ENCODE measurements at regions not wholly inside any gene's neighbourhood (a gene's known extent, or its start where the extent isn't known, plus 50 kb on each side); places are given as distances from the start of the nearest gene placed in this dataset.

- no peak overlapping the region for H3K4me2 ChIP-seq (ENCODE audit: insufficient read depth in 1 of 2, low read depth in 2 of 2, low read length in 2 of 2)
Measured at GRCh38 chr11:39628311-39628710, 1831.1 kb downstream of the LRRC4C start.

More at GRCh38 chr11:39628311-39628710, 1831.1 kb downstream of the LRRC4C start:
- 96% methylated on average over 2 of the region's 2 CpGs; no CpG with 5 or more reads in 1 of the 2 experiments for WGBS, 2 experiments (ENCODE audit: extremely low coverage in 1 of 2, insufficient coverage in 1 of 2, insufficient read length in 1 of 2, insufficient replicate concordance in 2 of 2, low coverage in 1 of 2, low lambda C conversion rate in 2 of 2, missing lambda C conversion rate in 1 of 2)
- Histone ChIP-seq H3K79me1 (ENCODE audit: low read depth, low read length) (no peaks in the 10 kb centered on the region), H3K27me3 (replicated peaks in 1 of 4; ENCODE audit: control insufficient read depth in 3 of 4, extremely low read depth in 1 of 4, insufficient read depth in 3 of 4, low read length in 3 of 4) (no peaks in the 10 kb centered on the region), H3K23me2 (ENCODE audit: low read depth, low read length) (no peaks in the 10 kb centered on the region), H4K91ac (replicated peaks; ENCODE audit: insufficient read length, low read length) (no peak overlapping the region), H3K9me3 (ENCODE audit: insufficient read depth in 2 of 2, low read depth in 1 of 2, low read length in 1 of 2) (no peaks in the 10 kb centered on the region), H3K4me1 (replicated peaks in 1 of 4; ENCODE audit: control insufficient read depth in 3 of 4, insufficient read depth in 4 of 4, low read length in 3 of 4) (no peaks in the 10 kb centered on the region), H3K79me2 (ENCODE audit: control insufficient read depth in 1 of 2, insufficient read depth in 2 of 2, low read length in 2 of 2) (no peaks in the 10 kb centered on the region), H3K36me3 (ENCODE audit: control insufficient read depth in 2 of 4, insufficient read depth in 4 of 4, low read length in 3 of 4) (no peaks in the 10 kb centered on the region), H3K27ac (ENCODE audit: low read depth, low read length) (no peak overlapping the region), H3K56ac (replicated peaks; ENCODE audit: insufficient read length, low read depth, low read length) (no peak overlapping the region), H3K4me3 (ENCODE audit: extremely low read depth in 1 of 4, insufficient read depth in 2 of 4, low read depth in 3 of 4, low read length in 4 of 4) (no peak overlapping the region), H3K23ac (ENCODE audit: insufficient read length) (no peak overlapping the region), H2AK5ac (ENCODE audit: low read depth, low read length) (no peak overlapping the region), H4K5ac (ENCODE audit: insufficient read length, low read depth, low read length) (no peak overlapping the region), H3K4ac (replicated peaks; ENCODE audit: insufficient read length, low read depth, low read length) (no peak overlapping the region), H3K18ac (ENCODE audit: extremely low read depth, low read length) (no peak overlapping the region), H2BK12ac (ENCODE audit: low read depth, low read length) (no peak overlapping the region), H2AFZ (ENCODE audit: low read length) (no peak overlapping the region), H2BK20ac (ENCODE audit: low read length) (no peak overlapping the region), H4K20me1 (replicated peaks in 1 of 2; ENCODE audit: control insufficient read depth in 1 of 2, insufficient read depth in 2 of 2, low read length in 2 of 2) (no peaks in the 10 kb centered on the region), H2BK5ac (ENCODE audit: low read depth, low read length) (no peak overlapping the region), H4K8ac (ENCODE audit: extremely low read depth, insufficient read depth, low read length) (no peak overlapping the region), H3K14ac (ENCODE audit: insufficient read length) (no peak overlapping the region), H3K9ac (replicated peaks in 1 of 4; ENCODE audit: extremely low read depth in 1 of 4, low read depth in 3 of 4, low read length in 3 of 4) (no peak overlapping the region), H2BK120ac (replicated peaks; ENCODE audit: low read depth, low read length) (no peak overlapping the region), H2BK15ac (ENCODE audit: low read length) (no peak overlapping the region)
- POLR2A ChIA-PET (ENCODE audit: partially characterized antibody): no interaction called here
- CTCF ChIA-PET (ENCODE audit: partially characterized antibody): no interaction called here
- FAIRE-seq (no peak), DNase-seq (ENCODE audit: low read depth in 1 of 2, low spot score in 2 of 2) (no peak)
- TF ChIP-seq FOSL1 (IDR thresholded peaks at IDR 0.05; ENCODE audit: insufficient read depth, low read depth, low read length) (no peak), BACH1 (IDR thresholded peaks at IDR 0.05; ENCODE audit: low read length) (no peak), MAX (IDR thresholded peaks at IDR 0.05) (no peak), RBBP5 (IDR thresholded peaks at IDR 0.05; ENCODE audit: borderline replicate concordance, low read depth, low read length) (no peak), ATF3 (IDR thresholded peaks at IDR 0.05; ENCODE audit: insufficient read depth, low read depth, low read length) (no peak), EGR1 (IDR thresholded peaks at IDR 0.05; ENCODE audit: borderline replicate concordance, low read depth, low read length) (no peak), POU5F1 (IDR thresholded peaks at IDR 0.05; ENCODE audit: low read depth, low read length) (no peak), TCF12 (IDR thresholded peaks at IDR 0.05; ENCODE audit: low read depth, low read length) (no peak), NANOG (IDR thresholded peaks at IDR 0.05; ENCODE audit: insufficient read depth, low read depth, low read length, poor library complexity, severe bottlenecking) (no peak), CEBPB (IDR thresholded peaks at IDR 0.05; ENCODE audit: low read depth, low read length) (no peak)
